NCI-H510A (cell line): ENCODE measurements at regions not wholly inside any gene's neighbourhood (a gene's known extent, or its start where the extent isn't known, plus 50 kb on each side); places are given as distances from the start of the nearest gene placed in this dataset.
"Not testable (repeated sequence)": the region's sequence is repeated elsewhere in the genome, so short reads cannot be mapped to it uniquely, and the experiment has no call there.

Experiments used
- DNase-seq: peaks from one replicate; lab custom pipeline; 2025; lab: John Stamatoyannopoulos, UW

DNA sequence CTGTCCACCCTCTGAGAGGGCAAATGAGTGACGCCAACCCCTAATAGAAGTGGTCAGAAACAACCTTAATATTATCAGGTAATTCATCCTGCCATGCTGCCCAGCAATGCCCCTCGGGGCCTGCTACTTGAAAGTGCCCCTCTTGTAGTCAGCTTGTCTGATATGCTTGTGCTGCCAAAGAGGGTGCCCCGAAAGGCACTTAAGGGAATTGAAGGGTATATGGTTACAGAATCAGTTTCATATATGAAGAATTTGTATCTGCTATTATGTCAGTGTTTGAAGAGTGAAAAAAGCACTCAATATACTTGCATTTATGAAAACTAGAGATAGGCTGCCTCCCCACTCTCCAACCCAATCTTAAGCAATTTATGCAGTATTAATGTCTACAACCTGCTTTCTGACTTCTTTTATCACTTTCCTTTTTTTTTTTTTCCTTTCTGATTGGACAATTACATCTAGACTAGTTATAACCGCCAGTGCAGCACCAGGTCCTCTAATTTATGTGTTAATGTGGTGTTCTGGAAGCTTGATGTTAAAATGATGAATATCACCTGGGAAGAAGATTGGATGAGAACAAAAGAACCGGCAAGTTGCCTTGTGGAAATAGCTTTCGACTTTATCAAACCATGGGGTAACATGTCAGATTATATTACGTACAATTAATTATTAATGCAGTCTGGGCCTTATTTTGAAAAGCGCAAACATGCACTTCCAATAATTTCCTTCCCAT, 646.9 kb upstream of the ACVR2A start:
- DNase-seq = no peak

DNA sequence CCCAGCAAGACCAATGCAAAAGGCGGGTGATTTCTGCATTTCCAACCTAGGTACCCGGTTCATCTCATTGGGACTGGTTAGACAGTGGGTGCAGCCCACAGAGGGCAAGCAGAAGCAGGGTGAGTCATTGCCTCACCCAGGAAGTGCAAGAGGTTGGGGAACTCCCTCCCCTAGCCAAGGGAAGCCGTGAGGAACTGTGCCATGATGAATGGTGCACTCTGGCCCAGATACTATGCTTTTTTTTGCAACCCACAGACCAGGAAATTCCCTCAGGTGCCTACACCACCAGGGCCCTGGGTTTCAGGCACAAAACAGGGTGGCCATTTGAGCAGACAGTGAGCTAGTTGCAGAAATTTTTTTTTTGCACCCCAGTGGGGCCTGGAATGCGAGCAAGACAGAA, 662.6 kb upstream of the ACVR2A start:
- no peak for DNase-seq

DNA sequence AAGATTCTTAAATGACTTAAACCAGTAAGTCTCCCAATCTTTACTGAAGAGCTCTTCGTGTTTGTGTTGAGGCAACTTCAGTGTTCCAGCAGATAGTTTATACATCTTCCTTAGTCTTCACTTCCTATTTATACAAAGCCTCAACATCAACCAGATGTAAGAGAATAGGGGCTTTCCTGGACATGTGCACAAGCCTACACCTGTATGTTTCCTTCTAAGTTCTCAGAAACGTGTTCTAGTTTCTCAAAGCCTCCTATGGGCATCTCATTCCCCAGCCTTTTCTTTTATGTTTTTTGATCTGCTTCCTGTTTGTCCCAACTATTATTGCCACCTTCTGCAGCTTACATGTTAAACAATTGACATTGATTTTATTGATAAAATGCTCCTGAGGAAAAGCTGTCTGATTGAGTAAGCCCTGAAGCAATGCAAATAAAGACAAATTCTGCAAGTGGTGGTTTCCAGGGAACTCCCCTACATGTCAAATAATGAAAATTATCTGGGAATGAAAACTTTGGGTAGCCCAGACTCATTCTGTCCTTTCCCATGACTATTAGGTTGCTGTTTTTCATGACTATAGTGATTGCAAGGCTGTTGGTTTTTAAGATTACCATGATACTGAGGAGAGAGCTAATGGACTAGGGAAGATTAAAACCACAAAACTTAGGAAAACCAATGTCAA, 663.3 kb upstream of the ACVR2A start:
- DNase-seq = no peak

DNA sequence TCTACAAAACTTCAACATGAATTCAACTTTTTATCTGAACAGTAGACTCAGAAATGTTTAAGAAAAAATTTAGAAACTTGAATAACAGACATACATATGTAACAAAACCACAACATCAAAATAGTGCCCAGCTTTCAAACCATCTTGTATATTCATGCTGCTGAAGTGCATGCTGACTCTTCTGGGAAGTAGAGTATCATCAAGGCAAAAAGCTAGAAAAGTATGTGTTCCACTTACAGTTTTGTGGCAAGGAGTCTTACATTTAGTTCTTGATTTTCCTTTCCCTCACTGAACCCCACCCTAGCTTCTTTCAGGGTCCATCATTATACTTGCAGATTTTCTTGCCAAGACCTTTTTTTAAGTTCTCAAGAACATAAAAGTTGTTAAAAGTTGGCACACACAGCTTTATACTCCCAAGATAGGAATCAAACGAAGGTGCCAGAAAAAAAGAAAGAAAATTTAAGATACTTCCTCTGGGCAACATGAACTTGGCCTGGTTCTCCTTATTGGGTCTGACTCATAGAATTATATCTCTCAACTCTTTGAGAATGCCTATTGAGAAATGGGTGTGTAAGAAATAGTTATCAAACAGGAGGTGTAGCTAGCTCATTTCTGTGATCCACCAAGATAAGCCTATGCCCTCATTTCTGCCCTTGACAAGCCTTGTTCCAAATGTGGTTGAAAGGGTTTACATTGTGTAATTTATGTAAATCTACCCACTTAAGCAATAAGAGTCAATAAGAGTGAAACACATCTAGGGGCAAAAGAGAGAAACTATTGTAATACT, 667.6 kb upstream of the ACVR2A start:
- no peak for DNase-seq

DNA sequence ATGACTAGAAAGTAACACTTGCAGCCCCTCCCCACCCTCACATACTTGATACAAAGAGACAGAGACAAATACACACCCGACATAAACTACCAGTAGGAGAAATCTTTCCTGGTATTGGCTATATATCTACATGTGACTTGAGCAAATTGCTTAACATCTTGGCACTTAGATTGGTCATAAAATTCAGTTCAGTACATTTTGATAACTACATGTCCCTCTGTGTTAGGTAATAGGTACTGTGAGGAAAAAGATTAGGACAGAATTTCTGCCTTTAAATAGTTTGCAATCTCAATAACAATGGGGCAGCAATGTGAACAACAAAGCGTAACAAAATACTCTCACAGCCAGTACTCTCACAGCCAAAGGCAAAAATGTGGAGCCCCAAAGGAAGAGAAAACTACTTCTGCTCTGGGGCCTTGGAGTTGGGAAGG, 670.0 kb upstream of the ACVR2A start:
- no peak for DNase-seq

DNA sequence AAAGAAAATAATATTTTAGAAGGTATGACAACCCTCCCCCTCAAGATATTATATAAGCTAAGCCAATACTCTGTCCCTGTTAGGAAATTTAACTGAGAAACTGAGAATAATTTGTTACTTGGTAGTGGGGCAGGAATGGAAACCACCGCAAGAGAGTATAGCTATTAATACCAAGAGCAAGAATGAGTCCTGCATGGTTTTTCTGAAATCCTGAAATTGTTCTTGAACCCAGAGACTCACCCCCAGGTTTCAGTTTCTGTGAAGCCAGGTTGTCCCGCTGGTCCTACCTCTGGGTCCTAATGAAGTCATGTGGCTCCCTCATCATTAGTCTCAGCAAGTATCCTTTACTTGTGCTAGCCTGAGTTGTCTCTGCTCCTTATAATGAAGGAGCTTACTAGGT, 671.0 kb upstream of the ACVR2A start:
- no peak for DNase-seq

DNA sequence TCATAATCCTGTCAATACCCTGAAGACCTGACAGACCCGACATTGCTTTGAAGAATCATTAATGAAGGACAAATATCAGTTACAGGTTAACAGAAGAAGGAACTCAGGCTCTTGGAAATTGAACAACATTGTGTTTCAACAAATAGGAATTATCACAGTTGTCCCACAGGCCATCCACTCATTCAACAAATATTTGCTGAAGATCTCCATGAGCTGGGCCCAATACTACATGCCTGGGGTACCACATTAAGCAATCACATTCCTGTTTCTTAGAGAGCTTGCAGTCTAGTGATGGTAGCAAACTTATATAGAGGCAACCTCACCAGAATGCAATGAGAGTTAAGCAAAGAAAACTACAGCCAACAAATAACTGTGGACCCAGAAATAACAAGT, 671.6 kb upstream of the ACVR2A start:
- no peak for DNase-seq

DNA sequence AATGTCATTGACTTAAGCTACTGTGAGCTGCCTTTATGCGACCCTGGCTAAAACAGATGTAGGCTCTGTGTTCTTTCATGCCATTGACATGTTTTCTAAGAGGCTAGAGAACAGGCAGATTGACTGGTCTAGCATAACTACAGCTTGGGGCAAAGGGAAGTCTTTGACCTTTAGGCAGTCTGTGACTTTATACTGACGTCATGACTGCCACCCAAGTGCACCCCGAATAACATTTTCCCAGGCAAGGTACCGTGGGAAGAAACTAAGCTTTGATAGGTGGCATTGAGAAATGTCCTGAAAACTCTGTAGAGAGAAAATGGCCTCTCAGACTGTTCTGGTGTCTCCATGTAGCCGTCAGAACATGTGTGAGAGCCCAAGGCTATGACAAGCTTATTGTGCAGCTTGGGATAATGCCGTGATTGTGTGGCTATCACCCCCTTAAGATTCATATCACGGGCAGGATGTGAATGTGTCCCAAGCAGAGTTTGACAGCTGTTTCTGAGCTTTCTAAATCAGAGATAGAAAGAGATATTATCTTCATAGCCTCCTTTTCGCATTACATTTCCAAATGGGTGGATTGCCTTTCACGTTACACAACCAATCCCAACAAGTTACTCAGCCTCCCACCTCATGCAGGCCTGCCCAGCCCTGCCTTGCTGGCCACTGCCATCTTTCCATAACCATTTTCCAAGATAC, 672.2 kb upstream of the ACVR2A start:
- no peak for DNase-seq

DNA sequence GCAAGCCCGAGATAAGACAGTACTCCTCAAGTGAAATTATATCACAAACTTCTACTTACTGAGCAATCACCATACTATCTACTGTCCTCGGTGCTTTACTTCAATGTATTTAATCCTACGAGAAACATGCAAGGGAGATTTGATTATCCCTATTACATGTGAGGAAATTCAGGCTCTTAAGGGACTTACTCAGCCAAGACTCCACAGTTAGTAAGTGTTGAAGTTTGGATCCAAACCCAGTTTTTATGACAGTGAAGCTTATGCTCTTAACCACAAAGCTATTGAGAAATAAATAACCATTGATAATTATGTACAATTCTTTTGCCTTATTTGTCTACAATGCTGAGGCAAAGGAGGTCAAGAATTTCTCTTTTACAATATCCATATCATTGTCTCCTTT, 672.9 kb upstream of the ACVR2A start:
- no peak for DNase-seq

DNA sequence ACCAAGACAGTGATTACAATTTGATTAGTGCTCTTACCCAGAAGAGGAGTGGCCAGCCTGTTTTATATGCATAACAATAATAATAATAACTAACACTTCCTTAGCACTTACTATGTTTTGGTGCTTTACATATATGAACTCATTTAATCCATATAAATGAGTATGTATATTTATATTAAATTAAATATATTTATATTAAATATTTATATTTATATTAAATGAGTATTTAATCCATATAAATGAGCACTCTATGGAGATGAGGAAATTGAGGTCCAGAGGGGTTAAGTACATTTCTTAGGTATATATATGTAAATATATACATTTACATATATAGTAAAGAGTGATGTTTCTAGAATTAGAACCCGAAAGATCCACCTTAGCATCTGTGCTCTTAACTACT, 673.9 kb upstream of the ACVR2A start:
- DNase-seq = no peak

DNA sequence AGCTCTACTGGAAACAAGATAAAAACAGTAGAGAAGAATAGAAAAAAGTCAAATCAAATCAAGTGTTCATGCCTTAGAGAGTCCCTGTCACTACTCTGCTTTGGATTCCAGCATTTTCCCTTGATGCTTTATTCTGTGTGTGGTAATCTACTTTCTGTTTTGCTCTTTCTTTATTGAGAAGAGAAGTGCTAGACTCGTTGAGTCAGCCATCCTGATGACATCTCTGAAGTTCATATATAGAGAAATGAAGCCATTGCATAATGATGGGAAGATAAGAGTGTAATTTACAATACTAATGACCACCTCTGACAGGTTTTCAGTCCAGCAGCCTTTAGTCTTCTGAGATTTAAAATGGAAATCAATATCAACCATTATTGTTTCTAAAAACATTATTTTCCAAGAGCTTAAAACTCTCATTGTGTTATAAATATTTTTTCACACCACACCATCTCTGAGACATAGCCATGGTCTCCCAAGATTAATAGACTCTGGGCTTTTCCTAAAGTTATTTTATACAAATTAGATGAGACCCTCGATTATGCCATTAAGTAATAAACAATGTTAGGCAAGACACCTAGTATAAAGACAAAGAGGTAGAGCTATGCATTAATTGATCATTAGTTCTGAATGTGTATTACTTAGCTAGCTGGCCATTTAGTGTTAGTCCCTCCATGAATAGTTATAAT, 679.0 kb upstream of the ACVR2A start:
- no peak for DNase-seq

DNA sequence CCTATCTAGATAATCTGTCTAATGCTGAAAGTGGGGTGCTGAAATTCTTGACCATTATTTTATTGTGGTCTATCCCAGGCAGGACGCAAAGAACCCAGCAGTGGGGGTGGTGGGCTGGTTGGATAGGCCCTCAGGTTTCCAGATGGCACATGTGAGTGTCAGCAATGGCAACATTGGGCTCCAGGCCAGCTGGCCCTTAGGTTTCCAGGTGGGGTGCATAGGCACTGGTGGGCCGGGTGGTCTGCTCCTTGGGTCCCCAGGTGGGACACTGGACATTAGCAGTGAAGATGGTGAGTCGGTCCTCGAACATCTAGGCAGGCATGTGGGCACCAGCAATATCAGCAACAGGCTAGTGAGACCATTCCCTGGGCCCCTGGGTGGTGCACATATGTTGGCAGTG, 680.3 kb upstream of the ACVR2A start:
- DNase-seq = no peak

DNA sequence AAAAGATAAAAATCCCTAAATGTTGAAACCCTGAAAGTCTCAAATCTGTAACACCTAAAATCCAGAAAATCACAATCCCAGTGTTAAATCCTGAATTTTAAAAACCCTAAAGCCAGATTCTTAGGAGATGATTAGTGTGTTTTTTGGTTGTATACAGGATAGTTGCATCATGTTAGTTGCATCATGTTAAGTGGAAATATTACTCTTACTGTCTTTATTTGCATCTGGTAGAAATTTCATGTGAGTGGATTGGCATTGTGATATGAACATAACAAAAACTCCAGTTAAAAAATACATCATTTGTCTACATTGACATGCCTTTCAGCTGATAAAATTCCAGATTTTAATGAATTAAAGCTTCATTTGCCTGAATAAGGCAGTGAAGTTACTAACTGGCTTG, 683.1 kb upstream of the ACVR2A start:
- DNase-seq = no peak

DNA sequence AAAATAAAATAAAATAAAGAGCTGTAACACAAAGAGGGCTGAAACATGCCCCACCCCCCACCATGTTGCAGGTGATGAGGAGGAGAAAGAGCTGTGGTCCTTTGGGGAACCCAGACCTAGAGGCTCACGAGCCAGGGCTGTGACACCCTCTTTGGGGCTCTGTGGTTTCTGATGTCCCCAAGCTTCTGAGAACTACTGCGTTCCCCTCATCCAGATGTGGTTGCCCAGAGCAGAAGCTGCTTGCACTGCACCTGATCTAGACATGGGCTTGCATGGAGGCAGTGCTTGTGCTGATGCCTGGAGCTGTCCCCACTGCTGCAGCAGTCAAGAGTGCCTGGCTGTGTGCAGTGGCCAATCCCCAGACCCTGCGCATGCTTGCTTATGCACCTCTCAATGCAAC, 687.9 kb upstream of the ACVR2A start:
- no peak for DNase-seq

DNA sequence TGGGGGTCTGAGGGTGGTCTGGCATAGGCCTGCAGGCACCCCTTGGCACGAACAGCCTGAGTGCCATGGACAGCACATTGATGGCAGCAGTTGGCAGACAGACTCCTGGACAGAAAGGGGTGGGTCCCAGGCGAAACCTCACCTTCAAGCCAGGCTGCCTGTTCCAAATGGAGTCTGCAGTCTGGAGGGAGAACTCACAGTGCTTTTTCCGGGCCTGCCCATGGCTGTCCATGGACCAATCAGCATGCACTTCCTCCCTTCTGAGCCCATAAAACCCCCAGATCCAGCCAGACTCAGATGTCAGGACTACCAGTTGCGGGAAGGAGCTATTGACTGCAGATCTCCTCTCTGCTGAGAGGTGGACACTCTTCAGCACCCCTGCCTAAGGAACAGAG, 694.6 kb upstream of the ACVR2A start:
- DNase-seq = no peak

DNA sequence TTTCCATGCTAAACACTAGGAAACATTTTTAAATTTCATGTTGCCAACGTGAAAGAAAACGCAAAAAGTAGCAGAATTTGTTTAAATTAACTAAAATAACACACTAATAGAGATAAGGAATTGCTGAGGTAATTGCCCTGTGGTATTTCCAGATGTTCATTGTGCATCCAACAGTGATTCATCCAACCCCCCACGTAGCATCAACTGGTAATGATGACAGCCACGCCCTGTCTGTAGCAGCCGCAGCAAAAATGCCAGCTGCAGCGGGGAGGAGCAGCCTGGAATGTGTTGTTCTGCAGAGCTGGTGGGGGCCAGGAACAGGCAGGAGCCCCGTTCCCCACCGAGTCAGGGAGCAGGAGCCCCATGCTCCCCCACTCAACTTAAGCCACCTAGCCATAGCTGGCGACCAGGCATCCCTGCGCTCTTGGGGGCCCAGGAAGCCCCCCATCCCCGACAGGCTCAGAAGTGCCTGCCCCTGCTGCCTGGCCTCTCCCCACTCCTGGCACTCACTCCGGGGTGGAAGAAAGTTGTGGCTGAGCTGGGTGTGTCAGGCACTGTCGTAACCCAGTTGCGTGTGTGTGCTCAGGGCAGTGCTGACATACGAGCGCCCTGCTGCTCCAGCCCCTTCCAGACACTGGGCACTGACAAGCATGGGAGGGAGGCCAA, 695.1 kb upstream of the ACVR2A start:
- no peak for DNase-seq

DNA sequence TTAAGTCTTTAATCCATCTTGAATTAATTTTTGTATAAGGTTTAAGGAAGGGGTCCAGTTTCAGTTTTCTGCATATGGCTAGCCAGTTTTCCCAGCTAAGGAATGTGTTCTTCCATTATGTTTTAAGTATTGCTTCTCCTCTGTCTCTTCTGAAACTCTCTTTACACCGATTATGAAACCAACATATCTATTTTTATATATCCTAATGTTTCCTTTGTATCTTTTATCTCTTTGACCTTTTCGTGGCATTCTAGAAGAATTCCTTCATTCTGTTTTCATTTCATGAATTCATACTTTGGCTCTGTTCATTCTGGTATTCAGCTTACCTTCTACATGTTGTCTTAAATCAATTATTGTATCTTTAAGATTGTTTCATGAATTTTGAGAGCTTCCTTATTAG, 697.0 kb upstream of the ACVR2A start:
- DNase-seq = no peak

DNA sequence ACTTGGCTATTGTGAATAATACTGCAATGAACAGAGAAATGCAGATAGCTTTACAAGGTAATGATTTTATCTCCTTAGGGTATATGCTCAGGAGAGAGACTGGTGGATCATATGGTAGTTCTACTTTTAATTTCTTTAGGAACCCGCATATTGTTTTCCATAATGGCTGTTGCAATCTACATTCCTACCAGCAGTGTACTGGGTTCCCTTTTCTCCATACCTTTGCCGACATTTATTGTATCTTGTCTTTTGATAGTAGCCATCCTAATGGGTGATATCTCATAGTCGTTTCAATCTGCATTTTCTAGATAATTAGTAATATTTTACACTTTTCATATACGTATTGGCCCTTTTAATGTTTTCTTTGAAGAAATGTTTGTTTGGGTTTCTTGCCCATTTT, 702.9 kb upstream of the ACVR2A start:
- no peak for DNase-seq

DNA sequence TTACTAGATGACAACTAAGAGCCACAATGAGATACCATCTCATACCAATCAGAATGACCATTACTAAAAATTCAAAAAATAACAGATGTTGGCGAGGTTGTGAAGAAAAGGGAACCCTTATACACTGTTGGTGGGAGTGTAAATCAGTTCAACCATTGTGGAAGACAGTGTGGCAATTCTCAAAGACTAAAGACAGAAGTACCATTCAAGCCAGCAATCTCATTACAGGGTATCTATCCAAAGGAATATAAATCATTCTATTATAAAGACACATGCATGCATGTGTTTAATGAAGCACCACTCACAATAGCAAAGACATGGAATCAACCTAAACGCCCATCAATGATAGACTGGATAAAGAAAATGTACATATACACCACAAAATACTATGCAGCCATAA, 705.1 kb upstream of the ACVR2A start:
- not testable (repeated sequence) for DNase-seq

DNA sequence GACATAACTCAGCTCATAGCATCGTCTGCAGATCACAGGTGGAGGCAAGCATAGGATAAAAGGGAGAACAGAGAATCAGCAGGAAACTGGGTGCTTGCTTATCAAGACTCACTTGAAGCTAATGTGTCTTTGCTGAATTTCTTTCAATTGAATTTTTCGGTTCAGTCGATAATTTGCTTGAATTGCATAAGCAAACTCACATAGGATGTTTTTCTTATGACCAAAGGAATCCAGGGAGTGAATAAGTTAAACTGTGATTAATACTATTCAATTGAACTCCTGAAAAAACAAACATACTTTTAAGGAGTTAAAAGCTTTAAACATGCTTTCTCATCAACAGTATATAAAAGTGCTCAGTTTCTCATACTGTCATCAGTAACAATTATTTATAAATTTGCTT, 707.1 kb upstream of the ACVR2A start:
- DNase-seq = no peak

DNA sequence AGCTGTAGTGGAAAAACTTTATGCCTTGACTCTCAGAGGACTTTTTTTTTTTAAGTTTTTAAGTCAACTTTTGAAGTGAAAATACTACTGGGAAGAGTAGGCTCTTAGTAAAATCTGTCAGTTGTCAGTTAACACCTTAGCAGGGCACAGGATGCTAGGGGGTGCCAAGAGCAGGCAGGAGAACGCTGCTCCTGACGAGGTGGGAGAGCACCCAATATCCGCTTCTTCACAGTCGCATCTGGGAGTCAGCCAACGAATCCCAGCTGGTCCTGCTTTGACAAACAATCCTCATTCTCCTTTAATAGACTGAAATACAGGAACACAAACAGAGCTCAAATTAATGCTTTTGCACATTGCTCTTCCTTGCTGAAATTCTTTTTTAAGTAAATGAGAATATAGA, 709.5 kb upstream of the ACVR2A start:
- no peak for DNase-seq
